Endothelial cell of umbilical vein (primary cell): ENCODE measurements at regions not wholly inside any gene's neighbourhood (a gene's known extent, or its start where the extent isn't known, plus 50 kb on each side); places are given as distances from the start of the nearest gene placed in this dataset.

ENCODE experiments used
- BruUV-seq: library from RNA; stranded (reverse); fragments of 400-500 nt; replicated peaks from 2 replicates; lab custom pipeline; 2021; lab: Mats Ljungman, UMichigan
- CTCF ChIA-PET: fragments of 300-600, 350-600 bp; sonication (Branson Sonifier 250); formaldehyde crosslinking; loops from one replicate; lab custom pipeline; 2021; ENCODE audit warnings: antibody characterized with exemption, inconsistent platforms; lab: Charles Lee
- POLR2A ChIA-PET: fragments of 300-600, 350-600 bp; sonication (Branson Sonifier 250); formaldehyde crosslinking; loops from one replicate; lab custom pipeline; 2021; ENCODE audit warnings: antibody characterized with exemption, inconsistent platforms; lab: Charles Lee
- DNase-seq: peaks from one replicate; pipeline ENCODE4 v3.0.0-alpha.2; 2011; ENCODE audit warnings: low read depth, low spot score
- FAIRE-seq: peaks from 2 replicates; lab custom pipeline; 2011; peaks lifted over from hg19 to GRCh38; lab: Jason Lieb, UNC
- H2AFZ ChIP-seq: 2 replicates; pipeline ENCODE4 v1.6.0; 2012; ENCODE audit warnings: low read depth, low read length, control low read depth, inconsistent platforms
- H3K27ac ChIP-seq: 2 replicates; pipeline ENCODE4 v1.5.1; 2011; ENCODE audit warnings: low read depth, mild to moderate bottlenecking, control low read depth, low read length, moderate library complexity; ENCODE audit not compliant: insufficient read depth
- H3K27me3 ChIP-seq, 2 experiments: 2 replicates each; pipeline versions ENCODE4 v1.6.0 to v1.6.1; 2011; ENCODE audit warnings: low read length in 2 of 2, mixed read lengths in 1 of 2; ENCODE audit not compliant: control insufficient read depth in 2 of 2, insufficient read depth in 2 of 2
- H3K36me3 ChIP-seq, 2 experiments: 2 replicates in 1 of 2; 3 replicates in 1 of 2; pipeline ENCODE4 v1.5.1; 2011; ENCODE audit warnings: low read length in 2 of 2, mild to moderate bottlenecking in 1 of 2, moderate library complexity in 1 of 2; ENCODE audit not compliant: control insufficient read depth in 2 of 2, insufficient read depth in 2 of 2; ENCODE audit errors: extremely low read depth in 1 of 2
- H3K4me1 ChIP-seq: 3 replicates; pipeline ENCODE4 v1.5.1; 2011; ENCODE audit warnings: mild to moderate bottlenecking, low read length; ENCODE audit not compliant: control insufficient read depth, insufficient read depth; ENCODE audit errors: extremely low read depth
- H3K4me2 ChIP-seq: 2 replicates; pipeline ENCODE4 v1.6.1; 2011; ENCODE audit warnings: low read length, control low read depth, mixed read lengths; ENCODE audit not compliant: insufficient read depth
- H3K4me3 ChIP-seq, 3 experiments: fragments of 200-600 bp in 1 of 3; sonication (generic), shearing (Covaris generic) in 1 of 3; replicated peaks in 1 of 3; 2 replicates each; pipeline ENCODE4 v1.5.1; 2011 to 2016; ENCODE audit warnings: control low read depth in 3 of 3, low read length in 3 of 3, mild to moderate bottlenecking in 2 of 3, inconsistent platforms in 1 of 3, low read depth in 1 of 3, moderate library complexity in 1 of 3; ENCODE audit not compliant: insufficient read depth in 1 of 3
- H3K79me2 ChIP-seq: 2 replicates; pipeline ENCODE4 v1.6.0; 2012; ENCODE audit warnings: low read length, inconsistent platforms; ENCODE audit not compliant: control insufficient read depth, insufficient read depth
- H3K9ac ChIP-seq: replicated peaks from 2 replicates; pipeline ENCODE3; 2011; ENCODE audit warnings: low read length, control low read depth; ENCODE audit not compliant: insufficient read depth; ENCODE audit errors: extremely low read depth
- H3K9me1 ChIP-seq: replicated peaks from 3 replicates; pipeline ENCODE4 v1.6.0; 2011; ENCODE audit warnings: mild to moderate bottlenecking, low read length; ENCODE audit not compliant: control insufficient read depth, insufficient read depth; ENCODE audit errors: extremely low read depth
- H3K9me3 ChIP-seq: replicated peaks from 2 replicates; pipeline ENCODE4 v1.5.1; 2012; ENCODE audit warnings: low read length, inconsistent platforms; ENCODE audit not compliant: control insufficient read depth, insufficient read depth
- H4K20me1 ChIP-seq: replicated peaks from 2 replicates; pipeline ENCODE3; 2011; ENCODE audit warnings: mild to moderate bottlenecking, low read length; ENCODE audit not compliant: control insufficient read depth, insufficient read depth; ENCODE audit errors: extremely low read depth
- EZH2 ChIP-seq: IDR thresholded peaks from 2 replicates; pipeline ENCODE4 v1.6.1; 2012; ENCODE audit warnings: borderline replicate concordance, low read depth, mild to moderate bottlenecking, moderate library complexity, low read length, inconsistent platforms; ENCODE audit not compliant: severe bottlenecking
- FOS ChIP-seq: IDR thresholded peaks from 2 replicates; pipeline ENCODE4 v1.6.1; 2011; ENCODE audit warnings: mild to moderate bottlenecking, low read length, moderate library complexity, borderline replicate concordance; ENCODE audit not compliant: insufficient read depth
- GATA2 ChIP-seq: IDR thresholded peaks from 2 replicates; pipeline ENCODE4 v1.7.0; 2011; ENCODE audit warnings: low read depth, mild to moderate bottlenecking, moderate library complexity, mixed read lengths, low read length; ENCODE audit not compliant: insufficient read length, insufficient read depth
- JUN ChIP-seq: IDR thresholded peaks from 2 replicates; pipeline ENCODE4 v1.6.1; 2011; ENCODE audit warnings: borderline replicate concordance, low read depth; ENCODE audit not compliant: insufficient read length, insufficient read depth
- MAX ChIP-seq: IDR thresholded peaks from 2 replicates; pipeline ENCODE4 v1.6.1; 2011; ENCODE audit not compliant: insufficient read depth, insufficient read length
- MYC ChIP-seq: IDR thresholded peaks from one replicate; pipeline ENCODE4 v1.6.1; 2011; ENCODE audit warnings: mild to moderate bottlenecking, low read depth, low read length
- POLR2A ChIP-seq: IDR thresholded peaks from 2 replicates; pipeline ENCODE4 v1.6.1; 2012; ENCODE audit warnings: low read depth, mild to moderate bottlenecking, control low read depth, low read length
- POLR2AphosphoS5 ChIP-seq: IDR thresholded peaks from 2 replicates; pipeline ENCODE4 v1.6.1; 2012; ENCODE audit warnings: low read depth, mild to moderate bottlenecking, control low read depth, low read length, moderate library complexity; ENCODE audit not compliant: insufficient read depth
- dilution Hi-C: fragments of 300-500 bp; cut with MboI; formaldehyde crosslinking; loops from one replicate; pipeline ENCODE4 v1.15.0; 2019; ENCODE audit warnings: low sequenced_read_pairs; ENCODE audit not compliant: extremely low pct_ligation_motif_present
- intact Hi-C: fragments of 100-400 bp; cut with micrococcal nuclease; formaldehyde crosslinking; loops from one replicate; pipeline ENCODE4 v1.10.0; 2022
- TF ChIP-seq, protein P1 (sequence below), 2 donors: IDR thresholded peaks; 1 replicate in 1 of 2; 2 replicates in 1 of 2; pipeline ENCODE4 v1.5.1; 2011; ENCODE audit warnings: low read length in 2 of 2, mild to moderate bottlenecking in 2 of 2, moderate library complexity in 2 of 2, control low read depth in 1 of 2, inconsistent platforms in 1 of 2, low read depth in 1 of 2; ENCODE audit not compliant: insufficient read depth in 1 of 2; ENCODE audit errors: extremely low read depth in 1 of 2

DNA sequence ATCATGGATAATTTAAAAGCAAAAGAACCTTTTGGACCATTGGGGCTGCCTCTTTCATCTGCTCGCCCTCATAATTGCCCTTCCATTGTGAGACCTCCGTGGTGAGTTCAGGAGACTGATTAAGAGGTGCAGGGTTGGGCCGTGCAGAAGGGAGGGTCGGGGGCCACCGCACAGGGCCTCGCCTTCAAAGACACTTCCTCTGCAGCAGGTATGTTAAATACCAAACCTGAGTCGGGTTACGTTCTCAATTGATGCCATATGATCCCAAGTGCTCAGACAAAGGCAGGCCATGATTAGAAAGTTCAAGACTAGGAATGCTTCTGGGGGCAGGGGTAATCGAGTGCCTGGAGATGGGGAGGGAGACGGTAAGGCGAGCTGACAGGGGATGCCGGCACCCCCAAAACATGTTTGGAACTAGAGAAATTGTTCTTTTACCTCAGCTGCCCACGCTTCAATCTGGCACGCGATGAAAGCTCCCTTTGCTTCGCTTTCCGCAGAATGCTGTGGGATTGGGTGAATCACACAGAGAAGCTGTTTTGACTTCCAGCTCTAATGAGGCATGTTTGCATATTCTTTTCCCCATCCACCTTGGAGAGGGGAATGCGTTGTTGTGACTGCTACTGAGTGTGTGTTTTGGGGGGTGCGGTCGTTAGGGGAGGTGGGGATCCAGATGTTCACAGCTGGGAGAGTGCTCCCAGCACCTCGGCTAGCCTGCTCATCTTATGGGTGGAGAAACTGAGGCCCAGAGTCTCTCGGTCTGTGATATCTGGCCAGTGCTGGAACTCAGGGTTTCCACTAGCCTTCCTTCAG, 309.1 kb downstream of the MYCN start:
- Histone ChIP-seq H4K20me1 (no peaks in the 10 kb centered on the region), H2AFZ (no peak overlapping the region), H3K36me3 (no peaks in the 10 kb centered on the region), H3K79me2 (no peaks in the 10 kb centered on the region), H3K27ac (no peak overlapping the region), H3K9me3 (no peaks in the 10 kb centered on the region), H3K4me1 (no peaks in the 10 kb centered on the region), H3K9ac (no peak overlapping the region), H3K9me1 (no peaks in the 10 kb centered on the region), H3K4me3 (no peak overlapping the region), H3K27me3 (no peaks in the 10 kb centered on the region), H3K4me2 (no peak overlapping the region)
- POLR2A ChIA-PET: no interaction called here
- no TSS peak for BruUV-seq
- no peak for DNase-seq
- FAIRE-seq: no peak
- CTCF ChIA-PET: no interaction called here
- intact Hi-C loops (no loop called here), dilution Hi-C loops (no loop called here)
- TF ChIP-seq EZH2: no peak
- TF ChIP-seq, protein P1, sequence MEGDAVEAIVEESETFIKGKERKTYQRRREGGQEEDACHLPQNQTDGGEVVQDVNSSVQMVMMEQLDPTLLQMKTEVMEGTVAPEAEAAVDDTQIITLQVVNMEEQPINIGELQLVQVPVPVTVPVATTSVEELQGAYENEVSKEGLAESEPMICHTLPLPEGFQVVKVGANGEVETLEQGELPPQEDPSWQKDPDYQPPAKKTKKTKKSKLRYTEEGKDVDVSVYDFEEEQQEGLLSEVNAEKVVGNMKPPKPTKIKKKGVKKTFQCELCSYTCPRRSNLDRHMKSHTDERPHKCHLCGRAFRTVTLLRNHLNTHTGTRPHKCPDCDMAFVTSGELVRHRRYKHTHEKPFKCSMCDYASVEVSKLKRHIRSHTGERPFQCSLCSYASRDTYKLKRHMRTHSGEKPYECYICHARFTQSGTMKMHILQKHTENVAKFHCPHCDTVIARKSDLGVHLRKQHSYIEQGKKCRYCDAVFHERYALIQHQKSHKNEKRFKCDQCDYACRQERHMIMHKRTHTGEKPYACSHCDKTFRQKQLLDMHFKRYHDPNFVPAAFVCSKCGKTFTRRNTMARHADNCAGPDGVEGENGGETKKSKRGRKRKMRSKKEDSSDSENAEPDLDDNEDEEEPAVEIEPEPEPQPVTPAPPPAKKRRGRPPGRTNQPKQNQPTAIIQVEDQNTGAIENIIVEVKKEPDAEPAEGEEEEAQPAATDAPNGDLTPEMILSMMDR (IDR thresholded peaks at IDR 0.05; ENCODE audit: extremely low read depth in 1 of 2, insufficient read depth in 1 of 2, low read depth in 1 of 2, low read length in 2 of 2): no peak
- no peak for TF ChIP-seq MYC
- no peak for TF ChIP-seq FOS
- no peak for TF ChIP-seq GATA2
- TF ChIP-seq POLR2A: no peak
- no peak for TF ChIP-seq MAX
- TF ChIP-seq POLR2AphosphoS5: no peak
- TF ChIP-seq JUN: no peak
